Naive thymus-derived CD4-positive, alpha-beta T cell (primary cell): ENCODE measurements at regions not wholly inside any gene's neighbourhood (a gene's known extent, or its start where the extent isn't known, plus 50 kb on each side); places are given as distances from the start of the nearest gene placed in this dataset.
"Not testable (repeated sequence)": the region's sequence is repeated elsewhere in the genome, so short reads cannot be mapped to it uniquely, and the experiment has no call there.

Source experiments
- ATAC-seq: fragments of 150-1000 bp; cut with Tn5 transposase; 2 replicates; pipeline ENCODE4 v1.10.0; 2021; ENCODE audit warnings: mild to moderate bottlenecking, moderate library complexity
- CTCF ChIA-PET: fragments of 350-600 bp; sonication (Branson Sonifier 250); formaldehyde crosslinking; loops from one replicate; lab custom pipeline; 2021; ENCODE audit warnings: antibody characterized with exemption; lab: Charles Lee
- POLR2A ChIA-PET: fragments of 350-600 bp; sonication (Branson Sonifier 250); formaldehyde crosslinking; loops from one replicate; lab custom pipeline; 2021; ENCODE audit warnings: antibody characterized with exemption, inconsistent platforms; lab: Charles Lee
- DNase-seq, 9 donors: peaks; one replicate each; pipeline versions ENCODE4 v3.0.0 to v3.0.0-alpha.2; 2020 to 2022; ENCODE audit warnings: mixed read lengths in 1 of 9
- H3K27ac ChIP-seq: one replicate; pipeline ENCODE4 v1.7.0; 2013; ENCODE audit warnings: mild to moderate bottlenecking, low read depth, low read length, moderate library complexity
- H3K27me3 ChIP-seq, 2 donors: one replicate each; pipeline ENCODE4 v1.7.0; 2013; ENCODE audit warnings: low read length in 2 of 2, mild to moderate bottlenecking in 2 of 2, moderate library complexity in 2 of 2; ENCODE audit not compliant: control insufficient read depth in 2 of 2, insufficient read depth in 2 of 2
- H3K36me3 ChIP-seq, 3 experiments: 1 replicate in 2 of 3; 2 replicates in 1 of 3; pipeline ENCODE4 v1.7.0; 2013; ENCODE audit warnings: low read length in 3 of 3, mild to moderate bottlenecking in 3 of 3, moderate library complexity in 1 of 3; ENCODE audit not compliant: insufficient read depth in 3 of 3, control insufficient read depth in 2 of 3
- H3K4me1 ChIP-seq, 2 donors: one replicate each; pipeline ENCODE4 v1.7.0; 2013; ENCODE audit warnings: low read length in 2 of 2, mild to moderate bottlenecking in 2 of 2, moderate library complexity in 1 of 2; ENCODE audit not compliant: control insufficient read depth in 2 of 2, insufficient read depth in 2 of 2
- H3K4me3 ChIP-seq: 2 replicates; pipeline ENCODE4 v1.7.0; 2013; ENCODE audit warnings: mild to moderate bottlenecking, low read length
- H3K9me3 ChIP-seq, 3 experiments: 1 replicate in 2 of 3; 2 replicates in 1 of 3; pipeline ENCODE4 v1.7.0; 2013; ENCODE audit warnings: low read length in 3 of 3; ENCODE audit not compliant: control insufficient read depth in 2 of 3
- H3K27ac Mint-ChIP-seq, 9 donors: one replicate each; pipeline ENCODE4 v1.8.0; 2020 to 2022; ENCODE audit warnings: mixed read lengths in 9 of 9, mild to moderate bottlenecking in 8 of 9, moderate library complexity in 5 of 9, inconsistent platforms in 2 of 9
- H3K27me3 Mint-ChIP-seq, 5 donors: one replicate each; pipeline ENCODE4 v1.8.0; 2021 to 2022; ENCODE audit warnings: mixed read lengths in 5 of 5, mild to moderate bottlenecking in 1 of 5
- H3K36me3 Mint-ChIP-seq, 5 donors: one replicate each; pipeline ENCODE4 v1.8.0; 2020 to 2022; ENCODE audit warnings: mixed read lengths in 5 of 5, mild to moderate bottlenecking in 3 of 5, inconsistent platforms in 1 of 5
- H3K4me1 Mint-ChIP-seq, 7 donors: one replicate each; pipeline ENCODE4 v1.8.0; 2020 to 2022; ENCODE audit warnings: mixed read lengths in 7 of 7, mild to moderate bottlenecking in 3 of 7, inconsistent platforms in 1 of 7
- H3K4me3 Mint-ChIP-seq, 10 donors: one replicate each; pipeline ENCODE4 v1.8.0; 2020 to 2022; ENCODE audit warnings: mild to moderate bottlenecking in 10 of 10, mixed read lengths in 10 of 10, moderate library complexity in 6 of 10, inconsistent platforms in 2 of 10
- H3K9me3 Mint-ChIP-seq, 11 donors: one replicate each; pipeline ENCODE4 v1.8.0; 2020 to 2022; ENCODE audit warnings: mixed read lengths in 11 of 11, mild to moderate bottlenecking in 4 of 11, inconsistent platforms in 1 of 11, moderate library complexity in 1 of 11
- intact Hi-C, 2 donors: fragments of 100-400 bp; cut with micrococcal nuclease; formaldehyde crosslinking; loops; one replicate each; pipeline ENCODE4 v1.15.1; 2023

DNA sequence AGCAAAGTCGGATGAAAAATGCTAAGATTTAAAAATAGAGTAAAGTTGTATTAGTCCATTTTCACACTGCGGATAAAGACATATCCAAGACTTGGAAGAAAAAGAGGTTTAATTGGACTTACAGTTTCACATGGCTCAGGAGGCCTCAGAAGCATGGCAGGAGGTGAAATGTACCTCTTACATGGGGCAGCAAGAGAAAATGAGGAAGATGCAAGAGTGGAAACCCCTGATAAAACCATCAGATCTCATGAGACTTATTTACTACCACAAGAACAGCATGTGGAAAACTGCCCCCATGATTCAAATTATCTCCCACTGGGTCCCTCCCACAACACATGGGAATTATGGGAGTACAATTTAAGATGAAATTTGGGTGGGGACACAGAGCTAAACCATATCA, 391.7 kb downstream of the PTPRC start:
- H3K4me3 ChIP-seq, DNase-seq, H3K27ac ChIP-seq, H3K4me3 Mint-ChIP-seq, H3K27me3 ChIP-seq, H3K4me1 ChIP-seq, ATAC-seq, CTCF ChIA-PET, H3K36me3 ChIP-seq, intact Hi-C loops, H3K27me3 Mint-ChIP-seq, H3K9me3 ChIP-seq, POLR2A ChIA-PET, H3K27ac Mint-ChIP-seq: not testable (repeated sequence)
- peaks cover 0 to 22% (median 1%) of the 10 kb centered on the region in 11 donors for H3K9me3 Mint-ChIP-seq
- H3K4me1 Mint-ChIP-seq, result peaks cover 4 to 60% (median 16%) of the 10 kb centered on the region in 7 donors
- H3K36me3 Mint-ChIP-seq, result peaks cover 0 to 56% (median 4%) of the 10 kb centered on the region in 5 donors

GRCh38 chr1:199031170-199031569, 392.3 kb downstream of the PTPRC start:
- Mint-ChIP-seq H3K4me1 (peaks cover 4 to 63% (median 16%) of the 10 kb centered on the region in 7 donors), H3K36me3 (peaks cover 0 to 55% (median 4%) of the 10 kb centered on the region in 5 donors), H3K9me3 (peaks cover 0 to 22% (median 0%) of the 10 kb centered on the region in 11 donors)
- ATAC-seq, H3K27ac ChIP-seq, H3K27me3 ChIP-seq, POLR2A ChIA-PET, intact Hi-C loops, H3K4me1 ChIP-seq, H3K36me3 ChIP-seq, H3K4me3 Mint-ChIP-seq, H3K4me3 ChIP-seq, H3K27me3 Mint-ChIP-seq, CTCF ChIA-PET, H3K9me3 ChIP-seq, H3K27ac Mint-ChIP-seq, DNase-seq: not testable (repeated sequence)

DNA sequence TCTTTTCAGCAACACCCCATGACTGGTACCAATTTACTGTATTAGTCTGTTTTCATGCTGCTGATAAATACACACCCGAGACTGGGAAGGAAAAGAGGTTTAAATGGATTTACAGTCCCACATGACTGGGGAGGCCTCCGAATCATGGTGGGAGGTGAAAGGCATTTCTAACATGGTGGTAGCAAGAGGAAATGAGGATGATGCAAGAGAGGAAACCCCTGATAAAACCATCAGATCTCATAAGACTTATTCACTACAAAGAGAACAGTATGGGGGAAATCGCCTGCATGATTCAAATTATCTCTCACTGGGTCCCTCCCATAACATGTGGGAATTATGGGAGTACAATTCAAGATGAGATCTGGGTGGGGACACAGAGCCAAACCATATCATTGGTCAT, 393.6 kb downstream of the PTPRC start:
- CTCF ChIA-PET, H3K36me3 ChIP-seq, H3K4me3 ChIP-seq, H3K9me3 ChIP-seq, H3K27me3 Mint-ChIP-seq, H3K27ac Mint-ChIP-seq, H3K27me3 ChIP-seq, DNase-seq, H3K27ac ChIP-seq, POLR2A ChIA-PET, H3K4me3 Mint-ChIP-seq, ATAC-seq, intact Hi-C loops, H3K4me1 ChIP-seq: not testable (repeated sequence)
- Mint-ChIP-seq H3K9me3 (peaks cover 0 to 22% (median 0%) of the 10 kb centered on the region in 11 donors), H3K4me1 (peaks cover 4 to 61% (median 16%) of the 10 kb centered on the region in 7 donors), H3K36me3 (peaks cover 0 to 60% (median 4%) of the 10 kb centered on the region in 5 donors)

GRCh38 chr1:199033661-199034060, 394.8 kb downstream of the PTPRC start:
- Histone ChIP-seq H3K36me3 (no peaks in the 10 kb centered on the region), H3K4me1 (no peaks in the 10 kb centered on the region), H3K4me3 (no peak overlapping the region), H3K9me3 (no peaks in the 10 kb centered on the region), H3K27me3 (no peaks in the 10 kb centered on the region), H3K27ac (no peak overlapping the region)
- ChIA-PET POLR2A (no interaction called here), CTCF (no interaction called here)
- Mint-ChIP-seq H3K27ac (no peak overlapping the region), H3K4me1 (peaks cover 4 to 63% (median 16%) of the 10 kb centered on the region in 7 donors), H3K36me3 (peaks cover 0 to 58% (median 4%) of the 10 kb centered on the region in 5 donors), H3K4me3 (peak overlapping the region in 1 of 10 donors; percentile 23), H3K9me3 (peaks cover 0 to 23% (median 0%) of the 10 kb centered on the region in 11 donors), H3K27me3 (no peaks in the 10 kb centered on the region)
- no peak for ATAC-seq
- DNase-seq, result no peak
- intact Hi-C loops, result no loop called here

DNA sequence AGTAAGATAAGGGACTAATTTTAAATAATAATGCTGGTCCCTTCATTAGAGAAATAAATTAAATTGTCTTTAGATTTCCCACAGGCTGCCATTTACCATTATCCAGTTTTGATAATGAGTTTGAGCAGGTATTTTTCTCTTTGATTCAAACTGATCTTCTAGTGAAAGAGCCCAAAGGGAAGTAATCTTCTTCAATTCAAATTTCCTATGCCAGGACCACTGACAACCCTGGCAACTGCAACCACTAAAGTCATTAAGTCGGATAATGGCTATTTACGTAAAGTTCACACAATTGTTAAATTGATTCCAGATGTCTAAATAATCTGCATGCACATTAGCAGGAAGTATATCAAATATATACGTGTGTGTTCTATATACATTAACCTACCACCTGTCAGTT, 399.3 kb downstream of the PTPRC start:
- no peak overlapping the region for H3K4me3 ChIP-seq
- H3K4me1 ChIP-seq, result peaks cover 20 to 22% of the 10 kb centered on the region in 2 donors
- H3K27ac ChIP-seq, result no peak overlapping the region
- H3K27ac Mint-ChIP-seq, result no peak overlapping the region
- no peaks in the 10 kb centered on the region for H3K9me3 ChIP-seq
- POLR2A ChIA-PET, result interaction anchor here (0.6 kb wide), 1 partner anchor 1755 kb away, joined by 4 read pairs; no protein-coding TSS in a partner anchor
- intact Hi-C loops, result no loop called here
- peaks cover 0 to 13% (median 0%) of the 10 kb centered on the region in 11 donors for H3K9me3 Mint-ChIP-seq
- peaks cover 0 to 2% (median 0%) of the 10 kb centered on the region in 5 donors for H3K27me3 Mint-ChIP-seq
- peaks cover 20 to 58% (median 35%) of the 10 kb centered on the region in 7 donors for H3K4me1 Mint-ChIP-seq
- H3K36me3 ChIP-seq, result no peaks in the 10 kb centered on the region
- ATAC-seq (no peak), DNase-seq (no peak)
- H3K36me3 Mint-ChIP-seq, result peaks cover 0 to 39% (median 0%) of the 10 kb centered on the region in 5 donors
- H3K4me3 Mint-ChIP-seq, result no peak overlapping the region
- no peaks in the 10 kb centered on the region for H3K27me3 ChIP-seq
- CTCF ChIA-PET, result no interaction called here

- peaks cover 0 to 44% (median 0%) of the 10 kb centered on the region in 5 donors for H3K36me3 Mint-ChIP-seq
- Histone ChIP-seq H3K9me3 (no peaks in the 10 kb centered on the region), H3K27me3 (no peaks in the 10 kb centered on the region), H3K4me1 (peaks cover 20 to 22% of the 10 kb centered on the region in 2 donors), H3K27ac (no peak overlapping the region), H3K36me3 (no peaks in the 10 kb centered on the region), H3K4me3 (no peak overlapping the region)
- no peak for ATAC-seq
- H3K27me3 Mint-ChIP-seq, result peaks cover 0 to 2% (median 0%) of the 10 kb centered on the region in 5 donors
- H3K27ac Mint-ChIP-seq, result peak overlapping the region in 2 of 9 donors; percentile 56 to 86
- intact Hi-C loops, result loop anchor here in 1 of 2 donors (2.0 to 5.0 kb wide), 3 partner anchors 31 to 428 kb away; no protein-coding TSS in a partner anchor
- H3K4me1 Mint-ChIP-seq, result peaks cover 20 to 58% (median 33%) of the 10 kb centered on the region in 7 donors
- DNase-seq, result no peak
- peaks cover 0 to 17% (median 0%) of the 10 kb centered on the region in 11 donors for H3K9me3 Mint-ChIP-seq
- ChIA-PET POLR2A (no interaction called here), CTCF (no interaction called here)
- H3K4me3 Mint-ChIP-seq, result peak overlapping the region in 6 of 10 donors; percentile 6 to 53 (median 40)
Observed at GRCh38 chr1:199040076-199040905, 401.5 kb downstream of the PTPRC start.
